NT2/D1 (cell line): ENCODE measurements at regions not wholly inside any gene's neighbourhood (a gene's known extent, or its start where the extent isn't known, plus 50 kb on each side); places are given as distances from the start of the nearest gene placed in this dataset.

Experiments
- SUZ12 ChIP-seq: IDR thresholded peaks from 2 replicates; pipeline ENCODE4 v1.6.1; 2011; ENCODE audit not compliant: insufficient read length, insufficient read depth; ENCODE audit errors: extremely low read depth
- YY1 ChIP-seq: IDR thresholded peaks from 2 replicates; pipeline ENCODE4 v1.6.1; 2011; ENCODE audit not compliant: insufficient read length, insufficient read depth

GRCh38 chr21:28675331-28676041, 317.2 kb downstream of the LTN1 start:
- TF ChIP-seq YY1 (no peak), SUZ12 (no peak)
